ENCODE measurements at regions not wholly inside any gene's neighbourhood (a gene's known extent, or its start where the extent isn't known, plus 50 kb on each side); places are given as distances from the start of the nearest gene placed in this dataset.

DNA sequence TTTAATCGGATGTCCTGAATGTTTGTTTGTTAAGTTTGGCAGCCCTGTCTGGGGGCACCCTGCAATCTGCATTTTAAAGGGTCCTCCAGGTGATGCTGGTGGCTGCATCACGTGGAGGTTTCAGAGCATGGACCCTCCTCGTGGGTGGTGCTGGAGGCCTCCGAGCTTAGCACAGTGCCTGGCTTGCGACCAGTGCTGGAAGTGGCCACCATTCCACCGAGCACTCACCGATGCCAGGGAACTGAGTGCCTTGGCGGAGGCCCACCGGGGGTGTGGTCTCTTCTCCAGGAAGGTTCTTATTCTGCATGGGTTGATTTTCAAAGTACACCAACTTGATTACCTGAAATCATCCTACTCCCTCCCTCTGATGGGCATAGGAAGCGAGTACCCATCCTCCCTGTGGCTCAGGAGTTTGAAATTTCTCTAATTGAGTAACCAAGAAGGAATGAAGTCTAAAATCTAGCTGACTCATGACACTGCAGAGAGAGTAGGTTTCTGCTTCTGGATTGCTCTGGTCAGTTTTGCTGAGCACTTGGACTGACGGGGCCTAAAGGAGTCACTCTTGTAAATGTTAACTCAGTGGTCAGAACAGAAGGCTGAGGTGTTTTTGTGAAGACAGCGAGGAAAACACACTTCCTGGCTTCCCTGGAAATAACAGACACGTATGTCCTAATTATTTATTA, 58.1 kb upstream of the SLC66A3 start:
- Mint-ChIP-seq H3K9me3 (no peaks in the 10 kb centered on the region), H3K4me1 (ENCODE audit: low read depth) (no peaks in the 10 kb centered on the region), H3K27me3 (no peaks in the 10 kb centered on the region), H3K4me3 (no peak overlapping the region), H3K27ac (no peak overlapping the region), H3K36me3 (ENCODE audit: low read depth) (no peaks in the 10 kb centered on the region)
- TF ChIP-seq, protein P1, sequence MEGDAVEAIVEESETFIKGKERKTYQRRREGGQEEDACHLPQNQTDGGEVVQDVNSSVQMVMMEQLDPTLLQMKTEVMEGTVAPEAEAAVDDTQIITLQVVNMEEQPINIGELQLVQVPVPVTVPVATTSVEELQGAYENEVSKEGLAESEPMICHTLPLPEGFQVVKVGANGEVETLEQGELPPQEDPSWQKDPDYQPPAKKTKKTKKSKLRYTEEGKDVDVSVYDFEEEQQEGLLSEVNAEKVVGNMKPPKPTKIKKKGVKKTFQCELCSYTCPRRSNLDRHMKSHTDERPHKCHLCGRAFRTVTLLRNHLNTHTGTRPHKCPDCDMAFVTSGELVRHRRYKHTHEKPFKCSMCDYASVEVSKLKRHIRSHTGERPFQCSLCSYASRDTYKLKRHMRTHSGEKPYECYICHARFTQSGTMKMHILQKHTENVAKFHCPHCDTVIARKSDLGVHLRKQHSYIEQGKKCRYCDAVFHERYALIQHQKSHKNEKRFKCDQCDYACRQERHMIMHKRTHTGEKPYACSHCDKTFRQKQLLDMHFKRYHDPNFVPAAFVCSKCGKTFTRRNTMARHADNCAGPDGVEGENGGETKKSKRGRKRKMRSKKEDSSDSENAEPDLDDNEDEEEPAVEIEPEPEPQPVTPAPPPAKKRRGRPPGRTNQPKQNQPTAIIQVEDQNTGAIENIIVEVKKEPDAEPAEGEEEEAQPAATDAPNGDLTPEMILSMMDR (IDR thresholded peaks at IDR 0.05), result no peak
- Histone ChIP-seq H3K36me3 (ENCODE audit: insufficient read depth, low read length) (no peaks in the 10 kb centered on the region), H3K4me3 (ENCODE audit: low read length) (no peak overlapping the region), H3K4me1 (ENCODE audit: insufficient read depth, low read length) (no peaks in the 10 kb centered on the region), H3K9me3 (ENCODE audit: control insufficient read depth in 1 of 2, insufficient read depth in 1 of 2, low read length in 2 of 2) (no peaks in the 10 kb centered on the region), H3K27me3 (ENCODE audit: control insufficient read depth in 1 of 2, insufficient read depth in 2 of 2, low read length in 2 of 2) (no peaks in the 10 kb centered on the region), H3K27ac (ENCODE audit: low read depth in 1 of 2, low read length in 2 of 2) (no peak overlapping the region)
- DNase-seq, result no peak
- intact Hi-C loops (cut with DNase I, micrococcal nuclease), result no loop called here
- no peak for ATAC-seq (ENCODE audit: poor library complexity)
- CTCF ChIA-PET, result no interaction called here
- POLR2A ChIA-PET, result no interaction called here

DNA sequence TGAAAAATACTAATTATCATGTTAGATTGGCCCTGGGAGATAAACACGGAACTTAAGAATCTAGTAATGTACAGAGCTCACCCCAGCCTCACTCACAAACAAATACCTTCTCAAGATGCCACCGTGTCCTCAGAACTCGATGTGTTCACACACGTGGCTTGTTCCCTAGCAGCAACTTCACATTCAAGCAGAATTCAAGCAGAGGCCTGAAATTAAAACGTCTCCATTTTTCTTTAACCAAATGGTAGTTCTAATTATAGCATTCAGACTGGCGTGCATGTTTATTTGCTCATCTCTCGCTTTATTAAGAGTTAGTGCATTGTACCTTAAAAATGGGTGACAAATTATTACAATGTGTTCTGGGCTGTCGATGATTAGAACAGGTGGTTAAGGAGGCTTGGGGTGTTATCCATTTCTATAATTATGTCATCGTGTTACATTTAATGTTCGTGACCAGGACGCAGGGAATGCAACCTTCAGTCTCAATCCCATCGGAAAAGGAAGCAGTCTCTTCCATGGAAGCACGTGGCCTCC, 57.3 kb upstream of the SLC66A3 start:
- no peak for DNase-seq
- intact Hi-C loops (cut with DNase I, micrococcal nuclease), result no loop called here
- H3K36me3 ChIP-seq (ENCODE audit: insufficient read depth, low read length), result no peaks in the 10 kb centered on the region
- TF ChIP-seq, protein P1 (IDR thresholded peaks at IDR 0.05), result no peak
- Mint-ChIP-seq H3K27me3 (no peaks in the 10 kb centered on the region), H3K4me1 (ENCODE audit: low read depth) (no peaks in the 10 kb centered on the region), H3K4me3 (no peak overlapping the region), H3K9me3 (no peaks in the 10 kb centered on the region), H3K27ac (no peak overlapping the region), H3K36me3 (ENCODE audit: low read depth) (no peaks in the 10 kb centered on the region)
- peaks cover 2% of the 10 kb centered on the region for H3K4me1 ChIP-seq (ENCODE audit: insufficient read depth, low read length)
- POLR2A ChIA-PET, result no interaction called here
- no peaks in the 10 kb centered on the region for H3K9me3 ChIP-seq (ENCODE audit: control insufficient read depth in 1 of 2, insufficient read depth in 1 of 2, low read length in 2 of 2)
- H3K27ac ChIP-seq (ENCODE audit: low read depth in 1 of 2, low read length in 2 of 2), result no peak overlapping the region
- no peak for ATAC-seq (ENCODE audit: poor library complexity)
- CTCF ChIA-PET, result no interaction called here
- H3K27me3 ChIP-seq (ENCODE audit: control insufficient read depth in 1 of 2, insufficient read depth in 2 of 2, low read length in 2 of 2), result no peaks in the 10 kb centered on the region
- H3K4me3 ChIP-seq (ENCODE audit: low read length), result no peak overlapping the region

DNA sequence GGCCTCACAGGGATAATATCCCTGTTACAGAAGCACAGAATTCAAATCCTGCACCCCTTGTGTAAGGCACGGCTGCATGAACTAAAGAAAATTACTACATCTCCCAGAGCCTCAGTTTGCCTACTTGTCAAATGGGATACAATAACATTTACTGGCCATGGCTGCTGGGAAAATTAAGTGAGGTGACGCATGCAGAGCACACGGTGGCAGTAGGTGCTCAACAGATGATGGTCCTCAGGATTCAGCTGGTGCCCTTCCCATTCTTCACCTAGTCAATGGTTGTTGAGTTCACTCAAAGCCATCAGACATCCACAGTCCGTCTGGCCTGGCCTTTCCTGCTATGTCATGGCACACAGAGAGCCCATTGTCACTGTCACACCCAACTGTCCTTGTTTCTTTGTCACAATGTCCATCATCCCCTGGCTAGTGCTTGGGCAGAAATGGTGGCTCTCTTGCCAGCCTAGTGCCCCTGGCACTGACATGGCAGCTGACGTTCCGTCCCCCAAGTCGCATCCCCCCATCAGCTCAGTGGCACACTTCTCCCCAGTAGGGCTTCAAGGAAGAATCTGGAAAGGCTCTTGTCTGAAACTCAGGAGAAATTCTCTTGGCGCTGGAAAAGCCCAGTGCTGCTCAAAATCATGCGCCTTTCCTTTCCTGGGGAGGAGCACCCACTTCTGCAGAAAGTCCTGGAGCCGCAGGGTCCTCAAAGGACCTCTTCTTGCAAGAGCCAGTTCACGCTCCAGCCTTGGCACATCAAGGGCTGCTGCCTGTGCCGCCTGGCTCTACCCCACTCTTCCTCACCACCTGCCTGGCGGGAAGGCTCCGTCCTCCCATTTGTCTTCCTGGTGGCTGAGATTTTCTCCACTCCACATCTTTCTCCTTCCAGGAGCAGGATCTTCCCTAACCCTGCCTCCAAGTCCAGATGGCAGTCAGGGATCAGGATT, 55.9 kb upstream of the SLC66A3 start:
- ChIA-PET CTCF (no interaction called here), POLR2A (no interaction called here)
- no peak overlapping the region for H3K4me3 Mint-ChIP-seq
- Histone ChIP-seq H3K27ac (ENCODE audit: low read depth in 1 of 2, low read length in 2 of 2) (no peak overlapping the region), H3K36me3 (ENCODE audit: insufficient read depth, low read length) (no peaks in the 10 kb centered on the region), H3K9me3 (ENCODE audit: control insufficient read depth in 1 of 2, insufficient read depth in 1 of 2, low read length in 2 of 2) (no peaks in the 10 kb centered on the region), H3K27me3 (ENCODE audit: control insufficient read depth in 1 of 2, insufficient read depth in 2 of 2, low read length in 2 of 2) (no peaks in the 10 kb centered on the region), H3K4me3 (ENCODE audit: low read length) (no peak overlapping the region), H3K4me1 (ENCODE audit: insufficient read depth, low read length) (peaks cover 16% of the 10 kb centered on the region)
- H3K9me3 Mint-ChIP-seq, result no peaks in the 10 kb centered on the region
- ATAC-seq (ENCODE audit: poor library complexity), result no peak
- TF ChIP-seq, protein P1 (IDR thresholded peaks at IDR 0.05), result no peak
- no peaks in the 10 kb centered on the region for H3K36me3 Mint-ChIP-seq (ENCODE audit: low read depth)
- intact Hi-C loops (cut with DNase I, micrococcal nuclease), result no loop called here
- DNase-seq, result no peak
- H3K27ac Mint-ChIP-seq, result no peak overlapping the region
- no peaks in the 10 kb centered on the region for H3K27me3 Mint-ChIP-seq
- peaks cover 14% of the 10 kb centered on the region for H3K4me1 Mint-ChIP-seq (ENCODE audit: low read depth)
